Lung (tissue), 11 donors: ENCODE measurements at regions not wholly inside any gene's neighbourhood (a gene's known extent, or its start where the extent isn't known, plus 50 kb on each side); places are given as distances from the start of the nearest gene placed in this dataset.

Experiments used
- ATAC-seq: fragments of 200-7000 bp; cut with Tn5 transposase; one replicate; pipeline ENCODE4 v1.9.1; 2020; ENCODE audit warnings: moderate number of reproducible peaks; ENCODE audit not compliant: insufficient read depth, low FRiP score
- DNase-seq, 3 donors: peaks; one replicate each; pipeline ENCODE4 v3.0.0-alpha.2; 2013 to 2017
- H3K27ac ChIP-seq, 2 donors: one replicate each; pipeline ENCODE4 v1.5.1; 2013; ENCODE audit warnings: mild to moderate bottlenecking in 2 of 2, moderate library complexity in 2 of 2, control low read depth in 1 of 2, inconsistent platforms in 1 of 2, low read depth in 1 of 2, low read length in 1 of 2
- H3K27me3 ChIP-seq, 3 donors: one replicate each; pipeline ENCODE4 v1.5.1; 2013; ENCODE audit warnings: low read length in 2 of 3; ENCODE audit not compliant: control insufficient read depth in 3 of 3, insufficient read depth in 3 of 3
- H3K36me3 ChIP-seq, 4 donors: one replicate each; pipeline ENCODE4 v1.5.1; 2013; ENCODE audit warnings: low read length in 4 of 4, mild to moderate bottlenecking in 1 of 4, moderate library complexity in 1 of 4; ENCODE audit not compliant: control insufficient read depth in 4 of 4, insufficient read depth in 4 of 4
- H3K4me1 ChIP-seq, 5 donors: one replicate each; pipeline ENCODE4 v1.5.1; 2013; ENCODE audit warnings: low read length in 5 of 5, mild to moderate bottlenecking in 2 of 5, moderate library complexity in 1 of 5; ENCODE audit not compliant: control insufficient read depth in 5 of 5, insufficient read depth in 5 of 5
- H3K4me3 ChIP-seq: one replicate; pipeline ENCODE4 v1.5.1; 2013; ENCODE audit warnings: mild to moderate bottlenecking, control low read depth, moderate library complexity
- H3K9ac ChIP-seq, 2 donors: one replicate each; pipeline ENCODE4 v1.5.1; 2013; ENCODE audit warnings: low read length in 2 of 2, control low read depth in 1 of 2; ENCODE audit not compliant: insufficient read depth in 1 of 2
- H3K9me3 ChIP-seq, 4 donors: one replicate each; pipeline ENCODE4 v1.5.1; 2013; ENCODE audit warnings: low read length in 3 of 4, mild to moderate bottlenecking in 1 of 4, moderate library complexity in 1 of 4; ENCODE audit not compliant: control insufficient read depth in 4 of 4, insufficient read depth in 3 of 4
- WGBS, 2 donors: extraction: QIAGEN DNeasy Blood & Tissue Kit; methylation state at CpG; one replicate each; pipeline ENCODE4 v1.1.7; 2013; 5-methylcytosine and 5-hydroxymethylcytosine counted together
- TF ChIP-seq, protein P1 (sequence below): IDR thresholded peaks from 2 replicates; pipeline ENCODE4 v1.5.1; 2012; ENCODE audit warnings: mild to moderate bottlenecking; ENCODE audit errors: control extremely low read depth, extremely low read depth
- donor health status: control.
- donor health status: control.
- donor health status: Bipolar disorder and iron deficiency.
- donor health status: healthy.
- donor health status: DM: yes; HTN: yes; CAD: no.

DNA sequence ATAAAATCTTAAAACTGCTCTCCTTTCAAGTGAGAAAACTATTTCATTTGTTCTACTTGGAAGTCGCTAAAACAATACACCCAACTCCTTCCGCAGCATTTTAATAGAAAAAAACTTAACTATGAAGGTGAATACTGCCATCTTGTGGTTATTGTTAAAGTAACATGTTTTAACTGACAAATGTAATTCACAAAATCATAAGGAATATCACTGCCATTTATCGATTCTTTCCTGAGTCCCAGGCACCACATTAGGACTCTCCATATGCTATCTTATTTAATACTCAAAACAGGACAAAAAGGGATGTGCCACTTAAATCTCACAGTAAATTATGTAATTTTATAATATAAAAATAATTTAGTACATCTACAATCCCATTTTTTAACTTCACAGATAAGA, 130.5 kb upstream of the ITGA1 start:
- peaks cover 0 to 3% (median 0%) of the 10 kb centered on the region in 3 donors for H3K27me3 ChIP-seq
- H3K9me3 ChIP-seq = no peaks in the 10 kb centered on the region
- no peak overlapping the region for H3K4me3 ChIP-seq
- ATAC-seq (no peak), DNase-seq (peak in 2 of 3 donors; percentile 73 to 82)
- H3K9ac ChIP-seq = no peak overlapping the region
- H3K36me3 ChIP-seq = no peaks in the 10 kb centered on the region
- no peak overlapping the region for H3K27ac ChIP-seq
- H3K4me1 ChIP-seq = peaks cover 0 to 8% (median 0%) of the 10 kb centered on the region in 5 donors
- 5 to 8% methylated on average over 3 of the region's 3 CpGs for WGBS, 2 donors
- TF ChIP-seq, protein P1, sequence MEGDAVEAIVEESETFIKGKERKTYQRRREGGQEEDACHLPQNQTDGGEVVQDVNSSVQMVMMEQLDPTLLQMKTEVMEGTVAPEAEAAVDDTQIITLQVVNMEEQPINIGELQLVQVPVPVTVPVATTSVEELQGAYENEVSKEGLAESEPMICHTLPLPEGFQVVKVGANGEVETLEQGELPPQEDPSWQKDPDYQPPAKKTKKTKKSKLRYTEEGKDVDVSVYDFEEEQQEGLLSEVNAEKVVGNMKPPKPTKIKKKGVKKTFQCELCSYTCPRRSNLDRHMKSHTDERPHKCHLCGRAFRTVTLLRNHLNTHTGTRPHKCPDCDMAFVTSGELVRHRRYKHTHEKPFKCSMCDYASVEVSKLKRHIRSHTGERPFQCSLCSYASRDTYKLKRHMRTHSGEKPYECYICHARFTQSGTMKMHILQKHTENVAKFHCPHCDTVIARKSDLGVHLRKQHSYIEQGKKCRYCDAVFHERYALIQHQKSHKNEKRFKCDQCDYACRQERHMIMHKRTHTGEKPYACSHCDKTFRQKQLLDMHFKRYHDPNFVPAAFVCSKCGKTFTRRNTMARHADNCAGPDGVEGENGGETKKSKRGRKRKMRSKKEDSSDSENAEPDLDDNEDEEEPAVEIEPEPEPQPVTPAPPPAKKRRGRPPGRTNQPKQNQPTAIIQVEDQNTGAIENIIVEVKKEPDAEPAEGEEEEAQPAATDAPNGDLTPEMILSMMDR = peak; percentile 15

DNA sequence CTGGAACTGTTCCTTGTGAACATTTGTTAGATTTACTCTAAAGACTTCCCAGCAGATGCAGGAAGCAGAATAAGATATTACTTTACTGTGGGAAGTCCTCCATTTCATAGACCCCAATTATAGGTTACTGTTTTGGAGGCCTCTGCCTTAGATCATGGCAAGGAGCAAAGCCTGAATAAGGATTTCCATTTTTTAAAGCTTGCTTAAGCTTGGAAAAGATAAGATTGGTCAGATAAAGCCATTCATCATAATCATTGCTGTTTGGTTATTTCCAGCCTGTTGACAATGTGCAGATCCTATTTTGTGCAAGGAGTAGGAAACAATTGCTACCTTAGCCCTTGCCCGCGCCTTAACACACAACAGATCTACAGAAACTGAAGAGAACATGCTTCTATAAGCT, 129.5 kb upstream of the ITGA1 start:
- 85 to 93% methylated on average over 2 of the region's 2 CpGs for WGBS, 2 donors
- peaks cover 0 to 8% (median 0%) of the 10 kb centered on the region in 5 donors for H3K4me1 ChIP-seq
- H3K27me3 ChIP-seq = peaks cover 0 to 3% (median 0%) of the 10 kb centered on the region in 3 donors
- no peak overlapping the region for H3K9ac ChIP-seq
- ATAC-seq = no peak
- H3K36me3 ChIP-seq = no peaks in the 10 kb centered on the region
- no peaks in the 10 kb centered on the region for H3K9me3 ChIP-seq
- TF ChIP-seq, protein P1 = no peak
- DNase-seq = no peak
- H3K27ac ChIP-seq = no peak overlapping the region
- no peak overlapping the region for H3K4me3 ChIP-seq

DNA sequence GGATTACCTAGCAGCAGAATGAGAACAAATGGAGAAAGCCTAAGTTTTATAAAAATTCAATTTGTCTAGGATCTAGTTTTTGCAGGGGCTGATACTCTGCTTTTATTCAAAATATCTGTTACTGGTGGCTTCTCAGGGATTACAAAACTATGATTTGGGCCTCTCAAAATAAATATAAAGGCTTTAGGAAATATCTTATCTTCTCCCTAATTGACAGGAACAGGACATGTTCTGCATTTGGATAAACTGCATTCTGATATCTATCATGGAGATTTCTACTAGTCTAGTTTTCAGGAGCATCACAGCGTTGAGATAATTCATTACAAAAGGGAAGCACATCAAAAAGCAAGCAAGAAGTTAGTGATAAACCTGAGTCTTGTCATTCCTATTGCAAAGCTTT, 127.1 kb upstream of the ITGA1 start:
- DNase-seq (no peak), ATAC-seq (no peak)
- Histone ChIP-seq H3K4me1 (peaks cover 0 to 8% (median 0%) of the 10 kb centered on the region in 5 donors), H3K27ac (no peak overlapping the region), H3K9me3 (no peaks in the 10 kb centered on the region), H3K4me3 (no peak overlapping the region), H3K36me3 (no peaks in the 10 kb centered on the region), H3K9ac (no peak overlapping the region), H3K27me3 (no peaks in the 10 kb centered on the region)
- 68 to 90% methylated on average over 1 of the region's 1 CpG for WGBS, 2 donors
- TF ChIP-seq, protein P1 = no peak

DNA sequence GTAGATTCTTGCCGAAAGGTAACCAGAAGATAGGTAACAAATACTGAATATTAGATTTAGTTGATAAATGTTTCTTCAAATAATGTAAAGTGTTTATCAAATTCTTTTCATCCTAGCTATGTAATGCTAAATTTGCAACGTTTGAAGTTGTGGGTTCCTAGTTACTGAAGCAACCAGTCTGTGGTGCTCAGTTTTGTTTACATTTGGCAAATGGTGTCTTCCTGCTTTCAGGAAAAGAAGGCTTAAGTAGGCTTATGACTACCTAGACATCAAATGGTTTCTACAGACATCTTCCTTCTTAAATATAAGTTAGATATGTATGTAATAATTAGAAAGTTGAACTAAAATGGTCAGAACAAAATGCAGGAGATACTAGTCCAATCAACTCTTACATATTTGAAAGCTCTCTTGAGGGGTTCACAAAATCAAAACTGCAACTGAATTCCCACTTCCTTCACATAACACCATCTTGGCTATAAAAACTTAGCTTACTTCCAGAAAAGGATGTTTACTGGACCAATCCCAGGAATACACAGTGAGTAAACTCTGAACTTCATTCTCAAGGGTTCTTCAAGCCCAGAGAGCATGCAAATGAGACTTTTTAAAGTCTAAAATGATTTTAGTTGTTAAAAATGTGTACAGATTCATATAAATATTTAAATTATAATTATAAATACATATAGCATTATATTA, 125.7 kb upstream of the ITGA1 start:
- 48 to 58% methylated on average over 2 of the region's 2 CpGs for WGBS, 2 donors

More for the DNA sequence above, 125.7 kb upstream of the ITGA1 start:
- Histone ChIP-seq H3K4me1 (peaks cover 0 to 8% (median 0%) of the 10 kb centered on the region in 5 donors), H3K9me3 (no peaks in the 10 kb centered on the region), H3K27ac (no peak overlapping the region), H3K9ac (no peak overlapping the region), H3K4me3 (no peak overlapping the region), H3K27me3 (no peaks in the 10 kb centered on the region), H3K36me3 (no peaks in the 10 kb centered on the region)
- TF ChIP-seq, protein P1 = no peak
- ATAC-seq (no peak), DNase-seq (peak in 2 of 3 donors; percentile 18 to 70)
